22Rv1 (cell line): ENCODE measurements at regions not wholly inside any gene's neighbourhood (a gene's known extent, or its start where the extent isn't known, plus 50 kb on each side); places are given as distances from the start of the nearest gene placed in this dataset.

Experiments used
- ZFX ChIP-seq: fragments of 450-650 bp; IDR thresholded peaks from 2 replicates; pipeline ENCODE4 v1.6.1; 2017; ENCODE audit warnings: antibody characterized with exemption, borderline replicate concordance
- TF ChIP-seq, protein P1 (sequence below): fragments of 450-650 bp; IDR thresholded peaks from 2 replicates; pipeline ENCODE4 v1.5.1; 2017; ENCODE audit warnings: mild to moderate bottlenecking

DNA sequence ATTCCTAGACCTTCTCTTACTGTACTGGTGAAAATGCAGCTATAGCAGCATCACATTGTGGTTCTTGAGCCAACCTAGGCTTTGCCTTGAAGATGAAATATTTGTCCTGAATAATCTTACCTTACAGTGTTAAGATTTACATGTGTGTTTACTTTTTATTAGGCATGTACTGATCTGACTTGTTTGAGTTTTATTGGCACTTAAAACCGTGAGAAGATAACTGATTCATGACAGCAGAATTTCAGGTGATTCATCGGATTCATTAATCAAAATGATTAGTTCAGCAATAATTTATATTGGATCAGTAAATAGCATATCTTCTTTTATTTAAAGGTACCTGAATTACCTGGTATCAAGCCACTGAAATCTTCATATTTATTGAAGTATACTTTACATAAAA lies 296.3 kb downstream of the KLF5 start:
- TF ChIP-seq, protein P1, sequence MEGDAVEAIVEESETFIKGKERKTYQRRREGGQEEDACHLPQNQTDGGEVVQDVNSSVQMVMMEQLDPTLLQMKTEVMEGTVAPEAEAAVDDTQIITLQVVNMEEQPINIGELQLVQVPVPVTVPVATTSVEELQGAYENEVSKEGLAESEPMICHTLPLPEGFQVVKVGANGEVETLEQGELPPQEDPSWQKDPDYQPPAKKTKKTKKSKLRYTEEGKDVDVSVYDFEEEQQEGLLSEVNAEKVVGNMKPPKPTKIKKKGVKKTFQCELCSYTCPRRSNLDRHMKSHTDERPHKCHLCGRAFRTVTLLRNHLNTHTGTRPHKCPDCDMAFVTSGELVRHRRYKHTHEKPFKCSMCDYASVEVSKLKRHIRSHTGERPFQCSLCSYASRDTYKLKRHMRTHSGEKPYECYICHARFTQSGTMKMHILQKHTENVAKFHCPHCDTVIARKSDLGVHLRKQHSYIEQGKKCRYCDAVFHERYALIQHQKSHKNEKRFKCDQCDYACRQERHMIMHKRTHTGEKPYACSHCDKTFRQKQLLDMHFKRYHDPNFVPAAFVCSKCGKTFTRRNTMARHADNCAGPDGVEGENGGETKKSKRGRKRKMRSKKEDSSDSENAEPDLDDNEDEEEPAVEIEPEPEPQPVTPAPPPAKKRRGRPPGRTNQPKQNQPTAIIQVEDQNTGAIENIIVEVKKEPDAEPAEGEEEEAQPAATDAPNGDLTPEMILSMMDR = no peak
- TF ChIP-seq ZFX = no peak
